HFF-Myc (cell line): ENCODE measurements at regions not wholly inside any gene's neighbourhood (a gene's known extent, or its start where the extent isn't known, plus 50 kb on each side); places are given as distances from the start of the nearest gene placed in this dataset.

Experiments used
- DNase-seq: peaks from one replicate; pipeline ENCODE4 v3.0.0-alpha.2; 2011; ENCODE audit warnings: low read depth; ENCODE audit errors: extremely low read depth
- H3K4me3 ChIP-seq: replicated peaks from 2 replicates; pipeline ENCODE4 v1.5.1; 2011; ENCODE audit warnings: low read depth, mild to moderate bottlenecking, control low read depth, low read length
- TF ChIP-seq, protein P1 (sequence below): IDR thresholded peaks from 2 replicates; pipeline ENCODE4 v1.5.1; 2012; ENCODE audit warnings: mild to moderate bottlenecking, low read depth, low read length, control low read depth; ENCODE audit errors: missing control alignments

DNA sequence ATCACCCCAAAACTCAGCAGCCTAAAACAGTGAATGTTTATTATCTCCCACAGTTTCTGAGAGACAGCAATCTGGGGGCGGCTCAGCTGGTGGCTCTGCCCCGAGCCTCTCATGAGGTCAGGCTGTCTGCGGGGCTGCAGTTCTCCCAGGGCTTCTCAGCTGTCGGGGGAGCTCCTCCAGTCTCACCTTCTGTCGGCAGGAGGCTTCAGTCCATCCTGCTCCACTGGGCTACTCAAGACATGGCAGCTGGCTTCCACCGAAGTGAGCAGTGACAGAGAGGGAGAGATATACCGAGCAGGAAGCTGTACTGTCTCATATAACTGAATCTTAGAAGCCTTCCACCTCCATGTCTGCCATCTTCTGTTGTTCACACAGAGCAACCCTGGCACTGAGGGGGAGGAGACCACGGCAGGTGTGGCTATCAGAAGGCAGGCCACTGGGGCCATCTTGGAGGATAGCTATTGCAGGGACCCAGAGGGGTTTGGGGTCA is 72.8 kb upstream of the ITGA11 start:
- TF ChIP-seq, protein P1, sequence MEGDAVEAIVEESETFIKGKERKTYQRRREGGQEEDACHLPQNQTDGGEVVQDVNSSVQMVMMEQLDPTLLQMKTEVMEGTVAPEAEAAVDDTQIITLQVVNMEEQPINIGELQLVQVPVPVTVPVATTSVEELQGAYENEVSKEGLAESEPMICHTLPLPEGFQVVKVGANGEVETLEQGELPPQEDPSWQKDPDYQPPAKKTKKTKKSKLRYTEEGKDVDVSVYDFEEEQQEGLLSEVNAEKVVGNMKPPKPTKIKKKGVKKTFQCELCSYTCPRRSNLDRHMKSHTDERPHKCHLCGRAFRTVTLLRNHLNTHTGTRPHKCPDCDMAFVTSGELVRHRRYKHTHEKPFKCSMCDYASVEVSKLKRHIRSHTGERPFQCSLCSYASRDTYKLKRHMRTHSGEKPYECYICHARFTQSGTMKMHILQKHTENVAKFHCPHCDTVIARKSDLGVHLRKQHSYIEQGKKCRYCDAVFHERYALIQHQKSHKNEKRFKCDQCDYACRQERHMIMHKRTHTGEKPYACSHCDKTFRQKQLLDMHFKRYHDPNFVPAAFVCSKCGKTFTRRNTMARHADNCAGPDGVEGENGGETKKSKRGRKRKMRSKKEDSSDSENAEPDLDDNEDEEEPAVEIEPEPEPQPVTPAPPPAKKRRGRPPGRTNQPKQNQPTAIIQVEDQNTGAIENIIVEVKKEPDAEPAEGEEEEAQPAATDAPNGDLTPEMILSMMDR, result no peak
- DNase-seq, result no peak
- no peak overlapping the region for H3K4me3 ChIP-seq

DNA sequence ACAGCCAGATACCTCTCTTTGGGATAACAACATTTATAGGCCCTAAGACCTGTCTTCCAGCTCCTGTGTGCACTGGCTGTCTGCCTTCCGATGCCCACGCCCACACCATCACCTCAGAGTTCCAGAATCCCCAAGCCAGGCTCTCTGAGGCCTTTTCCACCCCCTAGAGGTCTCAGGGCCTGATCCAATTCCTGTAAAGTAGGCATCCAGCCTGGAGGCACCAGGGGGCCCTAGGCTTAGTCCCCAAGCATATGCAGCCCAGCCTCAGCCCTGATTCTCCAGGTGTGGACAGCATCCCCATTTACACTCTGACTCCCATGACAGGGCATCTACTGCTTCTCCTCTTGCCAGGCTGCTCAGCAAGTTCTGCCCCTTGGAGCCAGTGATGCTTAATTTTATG is 72.7 kb upstream of the CORO2B start:
- no peak for DNase-seq
- no peak overlapping the region for H3K4me3 ChIP-seq
- TF ChIP-seq, protein P1, result no peak

DNA sequence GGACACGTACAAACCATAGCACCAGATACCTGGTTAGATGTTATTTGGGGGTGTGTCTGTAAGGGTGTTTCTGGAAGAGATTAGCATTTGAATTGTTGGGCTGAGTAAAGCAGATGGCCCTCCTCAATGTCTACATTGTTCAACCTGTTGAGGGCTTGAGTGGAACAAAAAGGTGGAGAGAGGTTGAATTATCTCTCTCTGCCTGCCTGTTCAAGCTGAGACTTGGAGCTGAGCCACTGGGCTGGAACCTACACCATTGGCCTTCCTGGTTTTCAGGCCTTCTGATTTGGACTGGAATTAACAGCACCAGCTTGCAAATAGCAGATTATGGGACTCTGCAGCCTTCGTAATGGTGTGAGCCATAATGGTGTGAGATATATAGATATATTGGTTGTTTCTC is 71.3 kb upstream of the CORO2B start:
- H3K4me3 ChIP-seq, result no peak overlapping the region
- TF ChIP-seq, protein P1, result no peak
- no peak for DNase-seq

DNA sequence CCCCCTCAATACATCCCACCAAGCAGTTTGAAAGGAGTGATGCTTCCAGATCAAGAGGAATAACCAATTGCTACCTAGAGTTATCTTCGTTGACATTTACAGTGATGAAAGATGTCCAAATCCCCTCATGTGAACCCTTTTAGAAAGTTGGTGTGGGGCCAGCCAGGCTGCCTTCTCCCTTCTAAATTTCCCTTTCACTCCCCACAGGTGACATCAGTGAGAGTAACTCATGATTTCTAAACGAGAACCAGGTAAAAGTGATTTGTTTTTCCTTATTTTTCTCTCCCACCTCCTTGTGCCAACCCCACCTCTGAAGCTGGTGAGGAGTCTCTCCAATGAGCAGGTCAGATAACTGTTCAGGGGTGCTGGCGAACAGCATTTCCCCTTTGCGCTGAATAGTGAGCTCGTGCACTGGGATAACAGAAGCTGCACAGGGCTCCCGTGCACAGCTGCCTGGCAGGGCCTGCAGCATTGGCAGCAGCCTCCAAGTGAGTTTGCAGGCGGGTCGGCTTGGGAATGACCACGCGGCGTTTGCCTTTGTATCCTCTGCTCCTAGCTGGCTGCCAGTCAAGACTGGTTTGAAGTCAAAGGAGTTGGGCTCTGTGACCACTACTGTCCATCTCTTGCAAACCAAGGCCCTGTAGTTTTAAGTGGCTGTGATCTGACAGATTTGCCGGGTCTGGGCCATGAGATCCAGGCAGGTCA is 70.2 kb upstream of the CORO2B start:
- TF ChIP-seq, protein P1, result no peak

DNA sequence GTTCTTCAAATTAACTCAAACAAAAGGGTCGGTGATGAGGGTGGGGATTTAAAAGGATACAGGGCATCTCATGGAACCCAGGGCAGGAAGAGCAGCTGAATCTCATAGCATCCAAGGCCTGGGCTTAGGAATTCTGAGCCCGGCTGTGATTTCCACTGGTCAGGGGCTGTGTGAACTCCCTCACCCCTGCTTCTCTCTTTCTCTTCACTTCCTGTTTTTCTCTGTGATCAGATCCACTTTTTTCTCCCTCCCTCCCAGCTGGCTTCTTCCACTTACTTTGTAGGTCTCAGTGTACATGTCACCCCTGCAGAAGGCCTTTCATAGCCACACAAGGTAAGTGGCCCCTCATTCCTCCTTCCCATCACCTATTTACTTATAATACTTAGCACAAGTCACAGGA is 68.2 kb upstream of the CORO2B start:
- TF ChIP-seq, protein P1, result no peak
- DNase-seq, result no peak
- H3K4me3 ChIP-seq, result no peak overlapping the region

More for the DNA sequence above, 70.2 kb upstream of the CORO2B start:
- no peak overlapping the region for H3K4me3 ChIP-seq
- no peak for DNase-seq

DNA sequence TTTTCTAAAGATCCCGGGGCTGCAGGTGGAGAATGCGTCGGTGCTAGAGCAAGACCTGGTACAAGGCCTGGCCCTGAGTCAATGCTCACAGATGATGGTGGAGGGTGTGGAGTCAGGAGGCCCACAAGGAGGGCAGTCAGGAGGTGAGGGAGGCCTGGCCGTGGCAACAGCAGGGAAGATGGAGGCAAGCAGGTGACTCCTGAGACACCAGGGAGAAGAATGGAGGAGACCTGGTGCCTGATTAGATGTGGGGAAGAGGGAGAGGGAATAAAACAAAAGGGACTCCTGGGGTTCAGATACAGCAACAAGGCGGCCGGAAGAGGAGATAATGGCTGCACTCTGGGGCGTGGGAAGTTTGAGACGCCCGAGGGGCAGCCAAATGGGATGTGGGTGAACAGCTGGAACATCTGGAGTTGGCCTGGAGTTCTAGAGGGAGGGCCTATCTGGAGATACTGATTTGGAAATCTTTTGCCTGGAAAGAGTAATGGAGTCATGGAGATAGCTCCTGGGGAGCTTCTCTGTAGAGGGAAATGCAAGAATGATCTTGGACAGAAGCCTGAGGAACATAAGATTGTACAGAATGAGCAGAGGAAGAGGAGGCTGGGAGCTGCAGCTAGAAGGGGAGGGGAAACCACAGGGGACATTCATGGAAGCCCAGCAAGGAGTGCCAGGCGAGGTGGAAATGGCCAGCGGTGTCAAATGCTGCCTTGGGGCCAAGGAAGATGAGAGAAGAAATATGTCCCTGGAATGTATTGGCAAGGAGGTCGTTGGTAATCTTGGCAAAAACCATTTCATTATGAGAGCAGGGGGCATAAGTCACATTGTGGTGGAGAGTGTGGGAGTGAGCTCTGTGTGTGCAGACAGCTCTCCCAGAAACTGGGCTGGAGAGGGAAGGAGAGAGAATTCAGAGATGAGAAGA is 67.5 kb upstream of the CORO2B start:
- TF ChIP-seq, protein P1, result no peak
- DNase-seq, result no peak

More for the DNA sequence above, 67.5 kb upstream of the CORO2B start:
- H3K4me3 ChIP-seq, result no peak overlapping the region
